HFF-Myc (cell line): ENCODE measurements at regions not wholly inside any gene's neighbourhood (a gene's known extent, or its start where the extent isn't known, plus 50 kb on each side); places are given as distances from the start of the nearest gene placed in this dataset.

Source experiments
- DNase-seq: peaks from one replicate; pipeline ENCODE4 v3.0.0-alpha.2; 2011; ENCODE audit warnings: low read depth; ENCODE audit errors: extremely low read depth
- H3K4me3 ChIP-seq: replicated peaks from 2 replicates; pipeline ENCODE4 v1.5.1; 2011; ENCODE audit warnings: low read depth, mild to moderate bottlenecking, control low read depth, low read length
- TF ChIP-seq, protein P1 (sequence below): IDR thresholded peaks from 2 replicates; pipeline ENCODE4 v1.5.1; 2012; ENCODE audit warnings: mild to moderate bottlenecking, low read depth, low read length, control low read depth; ENCODE audit errors: missing control alignments

DNA sequence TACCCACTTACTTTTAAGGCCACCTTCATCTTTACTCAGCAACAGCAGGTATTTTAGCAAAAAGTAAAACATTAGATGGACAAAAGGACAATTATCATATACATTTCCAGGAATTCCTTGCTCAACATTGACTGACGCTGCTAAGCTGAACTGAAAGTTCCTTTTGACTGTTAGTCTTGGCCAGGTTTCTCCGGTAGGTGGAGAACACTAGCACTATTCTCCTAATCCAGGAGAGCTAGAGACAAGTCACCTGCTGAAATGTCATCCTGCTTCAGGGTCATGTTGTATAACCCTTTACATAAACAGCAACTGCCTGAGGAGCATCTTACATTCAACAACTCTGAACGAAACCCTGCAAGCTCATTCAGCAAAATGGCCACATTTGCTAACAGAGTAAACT lies 109.0 kb upstream of the ESRRG start:
- DNase-seq, result no peak
- TF ChIP-seq, protein P1, sequence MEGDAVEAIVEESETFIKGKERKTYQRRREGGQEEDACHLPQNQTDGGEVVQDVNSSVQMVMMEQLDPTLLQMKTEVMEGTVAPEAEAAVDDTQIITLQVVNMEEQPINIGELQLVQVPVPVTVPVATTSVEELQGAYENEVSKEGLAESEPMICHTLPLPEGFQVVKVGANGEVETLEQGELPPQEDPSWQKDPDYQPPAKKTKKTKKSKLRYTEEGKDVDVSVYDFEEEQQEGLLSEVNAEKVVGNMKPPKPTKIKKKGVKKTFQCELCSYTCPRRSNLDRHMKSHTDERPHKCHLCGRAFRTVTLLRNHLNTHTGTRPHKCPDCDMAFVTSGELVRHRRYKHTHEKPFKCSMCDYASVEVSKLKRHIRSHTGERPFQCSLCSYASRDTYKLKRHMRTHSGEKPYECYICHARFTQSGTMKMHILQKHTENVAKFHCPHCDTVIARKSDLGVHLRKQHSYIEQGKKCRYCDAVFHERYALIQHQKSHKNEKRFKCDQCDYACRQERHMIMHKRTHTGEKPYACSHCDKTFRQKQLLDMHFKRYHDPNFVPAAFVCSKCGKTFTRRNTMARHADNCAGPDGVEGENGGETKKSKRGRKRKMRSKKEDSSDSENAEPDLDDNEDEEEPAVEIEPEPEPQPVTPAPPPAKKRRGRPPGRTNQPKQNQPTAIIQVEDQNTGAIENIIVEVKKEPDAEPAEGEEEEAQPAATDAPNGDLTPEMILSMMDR, result no peak
- H3K4me3 ChIP-seq, result no peak overlapping the region

DNA sequence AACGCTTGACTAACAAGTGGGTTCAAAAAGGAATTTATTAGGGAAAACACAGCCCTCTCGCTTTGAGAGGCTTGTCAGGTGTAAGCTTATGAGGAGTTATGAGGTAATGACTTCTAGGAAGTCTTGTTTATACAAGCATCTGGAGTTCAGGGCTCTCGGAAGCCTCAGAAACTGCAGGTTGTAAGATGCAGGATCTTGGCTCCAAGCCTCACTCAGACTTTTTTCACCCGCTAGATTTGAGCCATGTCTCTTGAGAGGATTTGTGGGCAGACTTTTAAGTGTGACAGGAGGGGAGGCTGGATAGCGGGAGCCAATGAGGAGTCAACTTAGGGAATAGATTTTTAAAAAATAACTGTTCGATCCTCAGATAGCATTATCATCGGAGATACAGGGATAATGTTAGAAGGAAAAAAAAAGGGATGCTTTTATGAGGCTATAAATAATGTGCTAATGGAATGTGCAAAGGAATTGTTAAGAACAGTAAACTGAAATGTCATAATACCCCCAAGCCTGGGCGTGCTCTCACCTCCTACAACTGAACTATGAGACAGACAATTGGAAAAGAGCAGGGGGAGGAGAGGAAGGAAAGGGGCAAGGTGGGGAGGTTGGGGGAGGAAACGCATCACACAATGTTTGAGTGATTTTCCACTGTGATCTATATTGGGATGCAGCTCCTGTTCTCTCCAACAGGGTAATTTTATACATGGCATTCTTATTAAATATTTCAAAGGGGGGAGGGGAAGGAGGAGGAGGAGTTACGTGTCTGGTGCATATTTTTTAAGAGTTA lies 107.4 kb upstream of the ESRRG start:
- H3K4me3 ChIP-seq, result no peak overlapping the region
- TF ChIP-seq, protein P1, result no peak
- no peak for DNase-seq

DNA sequence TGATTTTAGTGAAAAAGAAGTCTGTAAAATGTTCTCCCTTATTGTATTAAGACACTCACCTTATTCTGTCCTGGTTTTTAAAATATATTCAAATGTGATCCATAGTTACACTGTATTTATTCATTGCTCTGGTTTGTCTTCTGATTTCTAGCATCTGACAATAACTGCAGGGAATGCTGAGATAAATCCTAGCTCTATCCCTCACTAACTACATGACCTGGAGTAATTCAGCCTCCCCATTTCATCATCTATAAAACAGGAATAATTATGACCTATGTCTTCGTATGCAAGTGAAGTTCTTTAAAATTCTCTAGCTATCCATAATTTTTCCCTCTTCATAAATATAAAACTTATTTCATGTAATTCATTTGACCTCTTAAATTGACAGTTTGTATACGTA lies 104.0 kb upstream of the ESRRG start:
- DNase-seq, result no peak
- TF ChIP-seq, protein P1, result no peak
- H3K4me3 ChIP-seq, result no peak overlapping the region

DNA sequence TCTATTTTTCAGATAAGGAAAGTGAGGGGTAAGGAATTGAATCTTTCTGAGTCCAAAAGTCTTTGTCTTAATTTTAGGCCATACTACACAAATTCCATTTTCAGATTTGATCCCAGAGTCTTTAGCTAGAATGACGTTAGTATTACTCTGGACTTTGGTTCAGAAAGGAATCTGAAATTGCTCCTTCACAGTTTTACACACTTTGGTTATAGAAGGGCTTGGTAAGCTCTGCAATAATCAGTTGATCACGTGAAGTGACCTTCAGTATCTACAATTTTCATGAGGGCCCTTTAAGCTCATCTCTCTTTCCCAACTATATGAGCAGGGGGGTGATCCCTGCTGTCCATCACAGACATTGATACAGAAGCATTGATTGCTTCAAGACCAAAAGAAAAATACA lies 103.4 kb upstream of the ESRRG start:
- TF ChIP-seq, protein P1, result no peak
- no peak for DNase-seq
- H3K4me3 ChIP-seq, result no peak overlapping the region

DNA sequence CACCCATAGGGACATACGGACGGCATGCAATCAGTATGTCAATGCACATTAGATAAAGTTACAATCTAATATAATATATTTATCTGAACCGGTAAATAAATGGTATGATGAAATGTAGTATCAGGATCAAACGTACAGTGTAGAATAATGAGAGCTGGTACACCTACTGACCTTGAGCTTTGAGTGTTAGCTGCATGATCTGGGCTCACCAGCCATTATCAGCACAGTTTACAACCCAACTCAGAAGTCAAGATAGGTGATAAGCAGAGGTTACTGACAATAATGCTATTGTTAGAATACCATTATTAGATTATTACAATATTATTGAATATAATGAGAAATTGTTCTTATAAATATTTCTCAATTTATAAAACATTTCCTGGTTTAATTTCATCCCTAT lies 103.0 kb upstream of the ESRRG start:
- H3K4me3 ChIP-seq, result no peak overlapping the region
- no peak for DNase-seq
- TF ChIP-seq, protein P1, result no peak

DNA sequence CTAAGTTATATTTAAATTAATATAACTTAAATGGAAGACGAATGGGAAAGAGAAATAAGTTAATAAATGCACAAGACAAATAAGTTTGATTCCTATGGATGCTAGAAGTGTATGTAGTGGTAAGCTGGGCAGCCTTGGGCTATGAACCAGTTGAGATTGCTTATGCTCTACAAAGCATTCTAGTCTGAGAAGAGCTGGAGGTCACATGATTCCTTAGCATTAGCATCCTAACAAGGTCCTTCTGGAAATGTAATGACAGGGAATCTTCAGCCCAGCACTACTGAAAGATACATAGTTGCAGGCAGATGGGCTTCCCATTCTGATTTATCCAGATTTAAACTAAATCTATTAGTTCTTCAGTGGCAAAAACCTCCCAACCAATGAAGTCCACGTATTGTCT lies 102.3 kb upstream of the ESRRG start:
- DNase-seq, result no peak
- TF ChIP-seq, protein P1, result no peak
- no peak overlapping the region for H3K4me3 ChIP-seq

DNA sequence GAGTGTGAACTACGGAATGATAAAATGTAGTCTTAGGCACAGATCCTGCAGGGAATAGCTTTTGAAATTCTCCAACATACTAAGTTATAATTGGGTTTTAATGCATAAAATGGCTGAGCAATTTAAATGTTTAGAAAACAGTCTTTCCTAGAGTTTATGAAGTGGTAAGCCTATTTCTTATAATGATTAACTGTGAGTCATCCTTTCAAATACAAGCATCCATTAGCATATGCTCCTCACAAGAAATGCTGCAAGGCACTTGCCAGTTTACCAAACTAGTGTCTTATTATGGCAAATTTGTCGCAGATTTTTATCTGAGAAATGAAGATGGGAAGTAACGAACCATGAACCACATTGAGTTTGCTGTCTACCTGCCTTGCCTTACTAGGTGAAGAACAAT lies 101.3 kb upstream of the ESRRG start:
- TF ChIP-seq, protein P1, result no peak
- no peak for DNase-seq
- no peak overlapping the region for H3K4me3 ChIP-seq
